ENCODE measurements at regions not wholly inside any gene's neighbourhood (a gene's known extent, or its start where the extent isn't known, plus 50 kb on each side); places are given as distances from the start of the nearest gene placed in this dataset.
"Not testable (repeated sequence)": the region's sequence is repeated elsewhere in the genome, so short reads cannot be mapped to it uniquely, and the experiment has no call there.

DNA sequence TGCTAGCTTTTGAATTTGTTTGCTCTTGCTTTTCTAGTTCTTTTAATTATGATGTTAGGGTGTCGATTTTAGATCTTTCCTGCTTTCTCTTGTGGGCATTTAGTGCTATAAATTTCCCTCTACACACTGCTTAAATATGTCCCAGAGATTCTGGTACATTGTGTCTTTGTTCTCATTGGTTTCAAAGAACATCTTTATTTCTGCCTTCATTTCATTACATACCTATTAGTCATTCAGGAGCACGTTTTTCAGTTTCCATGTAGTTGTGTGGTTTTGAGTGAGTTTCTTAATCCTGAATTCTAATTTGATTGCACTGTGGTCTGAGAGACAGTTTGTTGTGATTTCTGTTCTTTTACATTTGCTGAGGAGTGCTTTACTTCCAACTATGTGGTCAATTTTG lies 51.2 kb upstream of the MB21D2 start:
- DNase-seq: not testable (repeated sequence)

DNA sequence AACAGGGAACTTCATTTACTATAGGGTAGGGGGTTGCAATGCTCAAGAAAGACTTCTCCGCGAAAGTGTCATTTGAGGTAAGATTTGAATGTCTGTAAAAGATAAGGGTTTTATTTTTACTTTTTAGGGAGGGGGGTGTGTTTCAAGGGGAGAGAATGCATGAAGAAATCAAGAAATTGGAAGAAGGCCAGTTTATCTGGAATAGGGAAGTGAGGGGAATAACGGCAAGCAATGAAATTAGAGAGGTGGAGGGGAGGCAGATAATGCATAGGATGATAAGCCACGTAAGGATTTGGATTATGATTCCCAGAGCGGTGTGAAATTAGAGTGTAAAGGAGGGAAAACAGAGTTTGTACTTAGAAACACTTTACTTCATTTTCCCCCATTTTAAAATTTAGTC lies 63.0 kb upstream of the MB21D2 start:
- no peak for DNase-seq

DNA sequence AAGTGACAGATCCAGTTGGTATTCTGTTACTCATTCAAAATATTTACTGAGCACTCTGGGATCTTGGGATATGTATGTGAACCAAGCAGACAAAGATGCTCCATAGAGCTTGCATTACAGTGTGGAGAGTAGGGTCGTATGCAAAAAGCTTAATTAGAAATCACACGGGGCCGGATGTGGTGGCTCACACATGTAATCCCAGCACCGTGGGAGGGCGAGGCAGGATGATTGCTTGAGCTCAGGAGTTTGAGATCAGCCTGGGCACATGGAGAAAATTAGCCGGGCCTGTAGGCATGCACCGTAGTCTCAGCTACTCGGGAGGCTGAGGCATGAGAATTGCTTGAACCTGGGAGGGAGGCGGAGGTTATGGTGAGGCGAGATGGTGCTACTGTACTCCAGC lies 68.7 kb upstream of the MB21D2 start:
- DNase-seq: no peak

DNA sequence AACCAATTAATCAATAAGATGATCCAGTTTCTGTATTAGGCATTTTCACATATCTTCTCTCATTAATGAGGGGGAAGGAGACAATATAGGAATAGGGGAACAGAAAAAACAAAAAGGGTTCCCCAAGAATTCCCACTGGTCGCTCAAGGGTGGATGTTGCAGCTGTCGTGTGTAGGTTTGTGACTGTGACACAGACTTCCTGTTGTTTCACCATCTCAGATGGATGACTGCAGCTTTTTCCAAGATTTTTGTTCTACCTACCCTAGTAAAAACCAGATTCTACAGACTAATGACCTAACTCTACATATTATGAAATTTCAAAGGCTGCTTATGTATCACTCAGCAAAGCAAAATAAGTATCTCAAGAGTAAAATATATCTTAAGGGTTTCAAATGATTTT lies 73.7 kb upstream of the MB21D2 start:
- no peak for DNase-seq

DNA sequence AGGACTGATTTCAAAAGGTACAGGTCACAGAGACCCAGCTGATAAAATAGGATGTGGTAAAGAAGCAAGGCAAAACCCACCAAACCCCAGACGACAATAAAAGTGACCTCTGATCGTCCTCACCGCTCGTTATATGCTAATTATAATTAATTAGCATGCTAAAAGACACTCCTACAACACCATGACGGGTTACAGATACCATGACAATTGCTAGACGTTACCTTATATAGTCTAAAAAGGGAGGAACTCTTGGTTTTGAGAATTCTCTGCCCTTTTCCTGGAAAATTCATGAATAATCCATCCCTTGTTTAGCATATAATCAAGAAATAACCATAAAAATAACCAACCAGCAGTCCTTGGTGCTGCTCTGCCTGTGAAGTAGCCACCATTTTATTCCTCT lies 74.7 kb upstream of the MB21D2 start:
- DNase-seq: no peak

DNA sequence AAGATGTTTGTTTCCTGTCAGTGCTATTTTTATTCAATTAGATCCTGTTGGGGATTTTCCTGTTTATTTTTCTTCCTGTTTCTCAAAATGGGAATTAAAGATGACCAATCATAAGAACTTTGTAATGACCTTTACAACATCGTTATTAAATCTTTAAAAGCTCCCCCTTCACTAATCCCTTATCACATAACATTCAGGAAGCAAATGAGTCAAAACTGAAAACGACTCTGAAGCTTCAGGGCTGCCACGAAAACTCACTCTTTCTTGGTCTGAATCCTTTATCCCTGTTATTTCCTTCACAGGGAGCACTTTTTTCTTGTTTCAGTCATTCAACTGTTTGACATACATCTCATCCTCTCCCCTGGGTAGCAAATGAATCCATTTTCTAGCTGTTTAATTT lies 75.8 kb upstream of the MB21D2 start:
- no peak for DNase-seq

DNA sequence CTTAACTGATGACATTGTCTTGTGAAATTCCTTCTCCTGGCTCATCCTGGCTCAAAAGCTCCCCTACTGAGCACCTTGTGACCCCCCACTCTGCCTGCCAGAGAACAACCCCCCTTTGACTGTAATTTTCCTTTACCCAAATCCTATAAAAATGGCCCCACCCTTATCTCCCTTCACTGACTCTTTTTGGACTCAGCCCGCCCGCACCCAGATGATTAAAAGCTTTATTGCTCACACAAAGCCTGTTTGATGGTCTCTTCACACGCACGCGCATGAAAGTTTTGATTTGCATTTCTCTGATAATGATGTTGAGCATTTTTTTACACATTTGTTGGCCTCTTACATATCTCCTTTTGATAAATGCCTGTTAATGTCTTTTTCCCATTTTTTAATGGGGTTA lies 83.5 kb upstream of the MB21D2 start:
- DNase-seq: not testable (repeated sequence)

DNA sequence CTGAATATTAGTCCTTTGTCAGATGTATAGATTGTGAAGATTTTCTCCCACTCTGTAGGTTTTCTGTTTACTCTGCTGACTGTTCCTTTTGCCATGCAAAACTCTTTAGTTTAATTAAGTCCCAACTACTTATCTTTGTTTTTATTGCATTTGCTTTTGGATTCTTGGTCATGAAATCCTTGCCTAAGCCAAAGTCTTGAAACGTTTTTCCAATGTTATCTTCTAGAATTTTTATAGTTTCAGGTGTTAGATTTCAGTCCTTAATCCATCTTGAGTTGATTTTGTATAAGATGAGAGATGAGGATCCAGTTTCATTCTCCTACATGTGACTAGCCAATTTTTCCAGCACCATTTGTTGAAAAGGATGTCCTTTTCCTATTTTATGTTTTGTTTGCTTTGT lies 86.0 kb upstream of the MB21D2 start:
- DNase-seq: not testable (repeated sequence)

DNA sequence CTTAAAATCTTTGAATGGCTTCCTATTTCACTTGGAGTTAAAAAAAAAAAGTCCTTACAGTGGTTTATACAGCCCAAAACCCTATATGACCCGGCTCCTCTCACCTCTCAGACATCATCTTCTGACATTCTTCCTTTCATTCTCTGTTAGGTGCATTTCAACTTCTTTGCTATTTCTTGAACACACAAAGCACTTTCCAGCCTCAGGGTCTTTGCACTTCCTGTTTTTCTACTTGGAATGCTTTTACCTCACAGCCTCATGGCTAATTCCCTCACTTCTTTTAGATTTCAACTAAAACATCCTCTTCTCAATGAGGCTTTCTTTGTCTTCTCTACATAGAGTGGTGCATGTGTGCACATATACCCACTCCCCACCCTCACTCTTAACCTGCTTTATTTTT lies 91.0 kb upstream of the MB21D2 start:
- no peak for DNase-seq

DNA sequence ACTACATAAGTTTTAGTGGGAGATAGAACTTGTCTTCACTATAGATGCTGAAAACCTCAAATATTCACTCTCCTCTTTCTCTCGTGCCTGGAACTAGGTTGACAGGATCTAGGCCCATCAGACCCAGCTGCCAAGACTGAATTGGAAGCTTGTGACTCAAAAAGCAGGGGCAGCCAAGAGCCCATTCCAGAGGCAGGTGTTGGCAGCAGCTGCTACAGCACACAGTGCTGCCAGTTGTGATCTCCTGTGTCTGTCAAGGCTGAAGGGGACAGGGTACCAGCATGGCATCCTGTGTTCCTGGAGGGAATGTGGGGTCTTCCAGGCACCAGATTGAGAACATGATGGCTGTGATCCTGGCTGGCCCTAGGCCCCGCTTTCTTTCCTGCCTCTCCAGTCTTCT lies 92.5 kb upstream of the MB21D2 start:
- no peak for DNase-seq

DNA sequence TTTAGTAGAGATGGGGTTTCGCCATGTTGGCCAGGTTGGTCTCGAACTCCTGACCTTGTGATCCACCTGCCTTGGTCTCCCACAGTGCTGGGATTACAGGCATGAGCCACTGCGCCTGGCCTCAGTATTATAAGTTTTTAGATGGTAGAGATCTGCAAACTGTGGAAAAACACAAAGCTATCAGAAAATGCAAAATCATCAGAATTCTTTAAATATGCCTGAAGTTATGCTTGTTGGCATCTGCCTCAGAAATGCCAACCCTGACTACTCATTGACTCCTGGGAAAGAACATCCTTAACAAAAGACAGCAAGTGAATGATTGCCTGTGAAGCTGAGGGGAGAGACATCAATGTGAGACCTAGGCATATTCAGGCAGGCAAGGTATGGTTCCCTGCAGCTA lies 94.3 kb upstream of the MB21D2 start:
- DNase-seq: no peak

DNA sequence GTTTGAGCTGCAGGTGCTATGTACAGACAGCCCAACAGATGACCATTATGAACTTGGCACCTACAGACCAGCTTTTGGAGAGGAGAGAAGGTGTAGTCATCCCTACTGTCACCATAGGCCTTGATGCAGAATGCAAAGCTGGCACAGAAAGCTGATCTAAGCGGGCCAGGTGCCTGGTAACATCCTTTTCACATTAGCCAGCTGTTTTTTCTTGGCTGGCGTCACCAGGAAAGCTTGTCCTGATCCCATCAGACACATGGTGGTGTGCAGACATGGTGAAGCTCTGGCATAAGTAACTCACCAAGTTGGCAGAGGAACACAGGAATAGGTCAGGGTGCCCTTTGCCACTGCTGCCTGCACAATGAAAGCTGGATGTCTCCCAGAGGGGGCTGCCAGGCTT lies 97.2 kb upstream of the MB21D2 start:
- no peak for DNase-seq

DNA sequence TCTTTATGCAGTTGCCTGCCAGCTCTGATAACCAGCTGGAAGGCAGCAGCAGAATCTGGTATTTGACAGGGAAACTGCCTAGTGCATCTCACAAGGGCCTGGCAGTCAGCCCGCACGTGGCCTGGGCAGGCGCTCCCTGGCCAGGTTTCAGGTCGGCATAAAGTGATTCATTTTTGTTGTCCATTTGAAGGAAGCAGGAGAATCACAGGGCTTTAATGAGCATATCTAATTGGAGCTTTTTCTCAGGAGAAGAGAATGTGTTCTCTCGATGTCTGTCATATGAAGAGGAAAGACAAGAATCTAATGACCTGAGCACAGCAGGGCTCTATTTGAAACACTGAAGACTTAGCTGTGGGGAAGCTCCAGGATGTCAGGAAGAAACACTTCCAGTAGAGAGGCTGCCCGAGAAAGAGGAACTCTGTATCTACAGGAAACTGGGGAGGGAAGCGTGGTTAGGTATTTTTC lies 98.8 kb upstream of the MB21D2 start:
- DNase-seq: no peak

DNA sequence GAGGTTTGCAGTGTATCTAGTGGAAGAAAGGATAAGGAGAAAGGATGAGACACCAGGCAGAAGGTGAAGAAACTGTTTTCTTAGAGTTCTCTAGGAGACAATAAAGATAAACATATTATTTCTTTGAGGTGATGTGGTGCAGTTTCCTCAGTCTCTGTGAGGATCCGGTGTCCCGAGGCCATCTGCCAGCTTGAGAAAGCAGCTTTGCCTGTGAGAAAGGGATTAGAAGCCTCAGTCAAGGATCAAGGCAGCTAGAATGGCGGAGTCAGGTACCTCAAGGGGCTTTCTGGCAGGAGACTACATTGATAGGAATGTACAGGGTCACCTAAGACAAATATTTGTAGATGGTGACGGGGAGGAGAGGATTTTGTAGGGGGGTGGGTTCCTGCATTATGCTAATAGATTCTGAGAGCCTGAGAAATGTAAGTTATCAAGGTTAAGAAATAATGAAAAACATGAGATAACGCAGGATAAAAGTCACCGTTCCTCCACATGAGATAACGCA lies 103.9 kb upstream of the MB21D2 start:
- no peak for DNase-seq

DNA sequence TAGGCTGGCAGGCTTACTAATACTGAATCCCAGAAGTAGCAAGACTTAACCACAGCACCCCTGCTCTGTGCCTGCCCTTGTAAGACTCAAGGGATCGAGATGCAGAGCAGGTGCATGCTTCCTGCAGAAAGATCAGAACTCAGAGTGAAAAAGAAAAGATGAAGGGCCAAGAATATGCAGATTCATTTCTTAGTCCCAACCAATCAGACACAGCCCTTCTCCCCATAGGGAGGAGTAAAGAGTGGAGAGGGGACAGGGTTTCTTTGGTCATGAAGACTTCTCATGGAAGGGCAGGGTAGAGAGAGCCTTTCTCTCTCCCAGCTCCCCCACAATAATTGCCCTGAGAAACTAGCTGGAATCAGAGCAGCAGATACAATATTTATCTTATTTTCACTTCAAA lies 105.6 kb upstream of the MB21D2 start:
- DNase-seq: no peak

DNA sequence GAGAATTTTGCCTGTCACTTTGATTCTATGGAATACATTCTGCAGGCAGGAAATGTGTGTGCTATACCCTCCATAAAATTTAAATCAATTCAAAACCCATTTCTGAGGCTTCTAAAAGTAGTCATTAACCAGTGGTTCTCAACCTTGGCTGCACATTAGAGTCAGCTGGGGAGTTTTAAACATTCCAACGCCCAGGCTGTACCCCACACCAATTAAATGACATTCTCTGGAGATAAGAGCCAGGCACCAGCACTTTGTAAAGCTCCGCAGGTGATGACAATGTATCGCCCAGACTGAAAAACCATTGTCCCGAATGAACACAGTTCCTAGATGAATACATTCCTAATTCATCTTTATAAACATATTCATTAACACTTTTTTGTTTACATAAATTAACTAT lies 110.6 kb upstream of the MB21D2 start:
- no peak for DNase-seq

DNA sequence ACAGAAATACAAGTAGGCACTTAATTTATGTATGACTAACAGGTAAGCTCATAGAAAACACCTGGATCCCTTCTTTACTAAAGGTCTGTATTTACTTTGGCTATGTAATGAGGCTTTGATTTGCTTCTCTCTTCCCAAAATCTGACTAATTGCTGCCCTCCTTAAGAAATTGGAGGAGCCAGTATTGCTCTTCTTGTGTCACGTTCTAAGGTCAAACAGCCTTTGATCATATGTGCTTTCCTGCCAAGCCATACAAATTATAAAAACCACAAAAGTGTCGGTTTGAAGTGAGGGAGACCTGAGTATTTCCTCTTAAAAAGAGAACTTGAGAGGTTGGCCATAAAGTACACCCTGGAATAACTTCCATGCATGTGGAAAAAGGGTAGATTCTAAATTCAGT lies 112.1 kb upstream of the MB21D2 start:
- DNase-seq: no peak

DNA sequence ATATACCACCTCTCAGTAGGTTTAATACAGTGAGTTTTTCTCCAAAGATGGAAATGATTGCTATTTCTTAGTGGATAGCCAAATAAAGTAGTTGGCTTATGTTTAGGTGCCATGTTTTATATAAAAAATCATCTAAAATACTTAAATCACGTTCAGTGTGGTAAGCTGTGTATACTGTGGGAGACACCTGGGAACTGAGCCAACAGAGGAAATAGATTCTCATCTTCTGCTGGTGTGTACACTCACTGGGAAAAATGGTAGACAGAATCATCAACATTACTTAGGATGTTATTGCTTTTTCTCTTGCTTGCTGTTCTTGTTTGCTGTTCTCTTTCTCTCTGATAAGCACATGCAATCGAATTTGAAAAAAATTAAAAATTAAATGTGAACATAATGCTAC lies 112.6 kb upstream of the MB21D2 start:
- no peak for DNase-seq

DNA sequence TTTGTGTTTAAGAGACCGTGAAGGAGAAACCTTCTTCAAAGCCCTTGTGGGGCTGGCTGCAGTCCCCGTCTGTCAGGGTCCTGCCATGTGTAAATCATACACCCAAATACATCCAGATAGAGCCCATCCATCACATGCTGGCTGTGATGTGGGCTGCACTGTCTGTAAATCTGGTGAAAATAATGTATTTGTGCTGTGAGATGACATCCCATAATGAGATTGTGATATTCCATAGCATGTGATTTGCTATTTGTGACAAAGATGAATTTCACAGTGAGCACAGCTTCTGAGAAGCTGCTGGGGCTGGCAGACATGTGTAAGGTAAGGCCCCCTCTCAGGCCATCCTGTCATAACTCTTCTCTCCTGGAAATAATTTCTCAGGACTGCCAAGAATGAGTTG lies 114.3 kb upstream of the MB21D2 start:
- DNase-seq: no peak

DNA sequence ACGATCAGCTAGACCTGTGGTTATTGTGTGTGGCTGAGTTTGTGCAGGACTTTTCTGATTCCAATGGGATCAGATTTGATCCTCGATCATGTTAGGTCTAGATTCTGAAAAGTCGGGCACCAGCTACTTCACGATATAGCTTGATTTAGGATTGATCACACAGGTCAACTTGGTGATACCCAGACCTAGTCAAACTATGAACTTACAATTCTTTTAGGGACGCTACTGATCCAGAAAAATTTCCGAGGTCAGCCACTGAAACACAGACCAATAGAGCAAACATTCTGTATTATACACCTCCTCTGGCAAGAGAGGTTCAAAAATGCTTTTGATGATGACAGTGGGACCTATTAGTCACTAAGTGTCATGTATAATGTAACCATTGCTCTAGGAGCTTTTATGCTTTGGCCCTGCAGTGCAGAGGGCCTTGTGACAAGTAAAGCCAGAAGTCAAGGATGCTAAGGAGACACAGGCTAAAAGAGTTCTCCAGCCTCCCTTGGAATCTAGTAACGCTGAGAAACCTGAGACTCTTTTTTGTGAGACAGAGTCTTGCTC lies 115.6 kb upstream of the MB21D2 start:
- no peak for DNase-seq

DNA sequence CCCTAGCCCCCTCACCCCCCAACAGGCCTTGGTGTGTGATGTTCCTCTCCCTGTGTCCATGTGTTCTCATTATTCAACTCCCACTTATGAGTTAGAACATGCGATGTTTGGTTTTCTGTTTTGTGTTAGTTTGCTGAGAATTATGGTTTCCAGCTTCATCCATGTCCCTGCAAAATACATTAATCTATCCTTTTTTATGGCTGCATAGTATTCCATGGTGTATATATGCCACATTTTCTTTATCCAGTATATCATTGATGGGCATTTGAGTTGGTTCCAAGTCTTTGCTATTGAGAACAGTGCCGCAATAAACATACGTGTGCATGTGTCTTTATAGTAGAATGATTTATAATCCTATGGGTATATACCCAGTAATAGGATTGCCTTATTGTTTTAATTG lies 120.2 kb upstream of the MB21D2 start:
- not testable (repeated sequence) for DNase-seq

DNA sequence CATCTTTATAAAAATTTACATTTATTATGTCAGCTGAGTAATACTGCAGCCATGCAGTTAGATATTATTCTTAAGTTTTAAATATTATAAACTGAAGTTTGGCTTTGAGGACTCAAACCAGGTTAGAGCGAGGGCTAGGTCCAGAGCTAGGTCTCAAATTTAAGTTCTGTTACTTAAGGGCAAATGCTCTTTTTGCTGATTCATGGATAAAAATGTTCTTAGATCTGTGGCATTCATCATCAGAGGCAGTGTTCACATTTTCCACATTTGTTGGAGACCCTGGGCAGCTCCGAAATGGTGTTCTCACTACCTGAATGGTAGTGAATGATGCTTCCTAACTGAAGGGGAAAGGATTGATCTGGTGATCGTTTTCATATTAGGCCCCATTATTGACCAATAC lies 121.4 kb upstream of the MB21D2 start:
- DNase-seq: no peak

DNA sequence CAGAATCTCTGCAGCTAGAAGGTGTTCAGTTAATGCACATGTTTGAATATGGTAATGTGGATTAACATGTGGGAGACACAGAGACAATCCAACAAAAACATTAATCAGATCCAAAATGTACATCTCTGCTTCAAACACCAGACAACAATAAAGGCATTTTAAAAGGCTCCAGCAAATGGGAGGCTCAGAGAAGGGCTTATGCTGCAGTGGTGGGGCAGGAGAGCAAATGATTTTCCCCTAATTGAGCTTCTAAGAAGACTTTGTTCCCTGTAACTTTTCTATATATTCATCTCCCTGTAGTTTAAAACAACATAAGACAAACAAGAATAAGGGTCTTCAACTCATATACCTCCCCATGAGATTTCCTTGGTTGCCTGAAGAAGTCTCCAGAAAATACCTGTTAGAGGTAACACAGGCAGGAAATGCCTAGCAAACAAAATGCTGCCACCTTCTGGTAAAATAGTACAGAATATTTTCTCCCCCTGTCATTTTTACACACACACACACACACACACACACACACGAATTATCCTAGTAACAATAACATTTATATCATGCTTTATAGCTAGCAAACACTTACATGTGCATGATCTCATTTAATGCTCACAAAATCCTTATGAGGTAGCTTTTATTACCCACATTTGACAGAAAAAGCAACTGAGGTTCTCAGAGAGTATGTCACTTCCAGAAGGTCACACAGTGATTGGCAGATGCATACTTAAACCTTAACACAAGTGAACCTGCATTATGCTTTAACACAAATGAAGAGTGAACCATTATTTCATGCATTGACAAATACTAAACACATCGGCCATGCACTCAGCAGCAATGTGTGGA lies 123.4 kb upstream of the MB21D2 start:
- DNase-seq: peak; percentile 9

DNA sequence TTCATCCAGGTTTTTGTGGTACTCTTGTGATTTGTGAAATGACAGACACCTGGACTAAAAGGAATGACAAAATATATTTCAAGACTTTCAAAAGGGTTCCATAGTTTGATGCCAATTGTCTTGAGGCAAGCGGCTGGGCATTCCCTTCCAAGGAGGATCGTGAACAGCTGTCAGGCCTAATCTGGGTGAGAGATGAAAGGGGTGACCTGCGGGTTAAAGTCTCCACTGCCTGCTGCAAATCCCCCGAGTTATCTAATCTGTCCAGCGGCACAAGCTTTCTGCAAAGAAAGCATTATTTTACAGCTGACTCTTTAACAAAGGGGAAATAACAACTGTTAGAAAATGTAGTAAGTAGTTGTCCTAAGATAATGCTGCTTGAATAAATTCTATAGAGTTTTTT lies 128.7 kb upstream of the MB21D2 start:
- DNase-seq: no peak

DNA sequence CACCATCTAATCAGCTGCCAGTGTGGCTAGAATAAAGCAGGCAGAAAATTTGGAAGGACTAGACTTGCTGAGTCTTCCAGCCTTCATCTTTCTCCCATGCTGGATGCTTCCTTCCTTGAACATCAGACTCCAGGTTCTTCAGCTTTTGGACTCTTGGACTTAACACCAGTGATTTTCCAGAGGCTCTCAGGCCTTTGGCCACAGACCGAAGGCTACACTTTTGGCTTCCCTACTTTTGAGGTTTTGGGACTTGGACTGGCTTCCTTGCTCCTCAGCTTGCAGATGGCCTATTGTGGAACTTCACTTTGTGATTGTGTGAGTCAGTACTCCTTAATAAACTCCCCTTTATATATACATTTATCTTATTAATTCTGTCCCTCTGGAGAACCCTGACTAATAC lies 129.8 kb upstream of the MB21D2 start:
- not testable (repeated sequence) for DNase-seq

Measured in amniotic stem cell (primary cell).